GM19455 (cell line): ENCODE measurements at regions not wholly inside any gene's neighbourhood (a gene's known extent, or its start where the extent isn't known, plus 50 kb on each side); places are given as distances from the start of the nearest gene placed in this dataset.

Source experiments
- ATAC-seq: cut with Tn5 transposase; IDR thresholded peaks from one replicate; pipeline ENCODE4 v1.9.1; 2021; ENCODE audit not compliant: unreplicated experiment

- no peak for ATAC-seq
Observed at GRCh38 chr4:178255172-178255571, 812.9 kb upstream of the AGA start.

DNA sequence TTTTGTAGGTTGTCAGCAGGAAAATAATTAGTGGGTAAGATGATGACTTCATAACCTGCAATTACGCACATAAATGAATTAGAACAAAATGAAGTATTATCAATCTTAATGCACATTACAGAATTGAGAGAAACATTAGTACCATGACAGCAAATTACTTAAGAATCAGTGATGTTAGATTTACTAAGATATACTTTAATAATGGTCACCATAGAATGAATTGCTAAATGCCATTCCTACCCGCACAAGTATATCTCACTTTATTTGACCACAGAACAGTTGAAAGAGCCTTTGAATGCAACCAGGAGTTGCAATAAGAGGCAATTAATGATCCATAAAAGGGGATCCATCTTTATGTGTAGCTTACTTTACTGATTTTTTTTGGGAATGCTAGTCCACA lies 816.4 kb upstream of the AGA start:
- ATAC-seq = no peak

GRCh38 chr4:178259566-178259965 lies 817.3 kb upstream of the AGA start:
- no peak for ATAC-seq

DNA sequence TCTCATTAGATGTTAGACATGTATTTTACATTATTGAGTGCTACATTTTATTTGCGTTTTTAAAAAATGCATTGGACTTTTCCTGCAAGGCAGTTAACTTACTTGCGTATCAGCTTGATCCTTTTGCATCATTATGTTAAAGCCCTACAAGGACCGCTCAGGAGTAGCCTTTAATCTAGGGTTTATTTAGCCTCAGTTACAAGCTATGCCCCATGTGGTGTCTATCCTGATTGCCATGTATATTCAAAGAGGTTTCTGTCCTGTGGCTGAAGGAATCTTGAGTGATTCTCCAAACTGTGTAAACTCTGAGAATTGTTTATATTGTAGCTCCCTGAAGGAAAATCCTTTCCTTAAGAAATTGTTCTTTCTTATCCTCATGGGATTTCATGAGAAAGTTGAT lies 821.8 kb upstream of the AGA start:
- ATAC-seq = no peak

GRCh38 chr4:178271386-178271785 lies 829.1 kb upstream of the AGA start:
- ATAC-seq = no peak

GRCh38 chr4:178273168-178273567 lies 830.9 kb upstream of the AGA start:
- no peak for ATAC-seq

DNA sequence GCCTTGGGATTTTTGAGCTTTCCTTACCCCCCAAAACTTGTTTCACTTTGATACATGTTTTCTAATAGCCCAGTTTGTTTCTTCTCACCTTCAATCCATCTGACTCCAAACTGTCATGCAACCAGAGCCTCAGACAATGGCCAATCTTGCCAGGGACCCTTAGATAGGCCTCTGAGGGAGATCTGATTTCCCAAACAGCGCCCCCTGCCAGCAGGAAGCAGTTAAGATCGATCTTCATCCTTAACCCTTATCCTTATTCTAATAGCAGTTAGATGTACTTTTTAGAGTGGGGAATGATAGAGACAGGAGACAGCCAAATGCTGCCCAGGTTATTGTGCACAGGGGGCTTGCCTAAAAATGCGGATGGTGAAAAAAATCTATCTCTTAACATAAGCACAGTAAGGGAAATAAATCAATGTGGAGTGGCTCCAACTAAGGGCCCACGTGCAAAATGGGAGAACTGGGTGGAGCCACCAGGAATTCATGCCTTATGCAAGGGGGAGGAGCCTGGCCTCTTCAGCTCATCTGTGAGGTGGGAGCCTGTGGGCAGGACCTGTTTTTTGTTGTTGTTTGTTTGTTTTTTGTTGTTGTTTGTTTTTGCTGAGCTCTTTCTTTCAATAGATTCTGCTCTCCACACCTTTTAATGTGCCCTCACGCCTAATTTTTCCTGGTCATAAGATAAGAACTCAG lies 833.6 kb upstream of the AGA start:
- no peak for ATAC-seq

DNA sequence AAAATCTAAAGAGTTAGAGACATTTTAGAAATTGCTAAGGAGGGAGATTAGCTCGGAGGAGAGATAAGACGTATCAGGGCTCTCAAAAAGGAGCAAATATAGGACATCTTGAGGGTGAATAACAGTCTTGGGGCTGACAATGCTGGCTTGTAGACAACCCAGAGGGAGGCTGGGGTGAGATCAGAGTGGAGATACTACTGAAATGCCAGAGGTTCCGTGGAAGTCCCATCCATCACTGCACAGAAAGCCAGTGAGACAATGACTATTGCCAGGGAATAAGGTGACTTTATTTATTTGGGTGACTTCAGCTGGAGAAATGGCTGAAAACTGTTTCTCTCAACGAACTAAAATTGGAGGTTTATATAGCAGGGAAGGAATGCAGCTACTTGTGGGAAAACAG lies 838.1 kb upstream of the AGA start:
- no peak for ATAC-seq

DNA sequence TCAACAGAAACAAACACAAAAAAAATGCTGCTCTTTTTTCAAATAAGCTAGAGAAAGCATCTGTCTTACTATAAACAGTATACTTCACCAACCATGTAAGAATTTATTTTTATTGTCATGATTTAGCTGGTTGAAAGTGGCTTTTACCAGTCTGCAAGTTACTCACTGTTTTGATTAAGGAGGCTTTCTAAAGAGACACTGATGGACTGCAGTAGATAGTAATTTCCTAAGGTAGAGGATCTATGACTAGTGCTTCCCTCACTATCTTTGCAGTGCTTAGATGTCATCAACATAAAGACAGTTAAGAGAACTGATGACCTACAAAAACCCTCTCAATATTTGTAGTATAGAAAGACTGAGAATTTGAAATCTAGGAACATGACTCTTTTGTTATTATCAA lies 846.2 kb upstream of the AGA start:
- no peak for ATAC-seq

- ATAC-seq = no peak
Observed at GRCh38 chr4:178293601-178294000, 851.4 kb upstream of the AGA start.

DNA sequence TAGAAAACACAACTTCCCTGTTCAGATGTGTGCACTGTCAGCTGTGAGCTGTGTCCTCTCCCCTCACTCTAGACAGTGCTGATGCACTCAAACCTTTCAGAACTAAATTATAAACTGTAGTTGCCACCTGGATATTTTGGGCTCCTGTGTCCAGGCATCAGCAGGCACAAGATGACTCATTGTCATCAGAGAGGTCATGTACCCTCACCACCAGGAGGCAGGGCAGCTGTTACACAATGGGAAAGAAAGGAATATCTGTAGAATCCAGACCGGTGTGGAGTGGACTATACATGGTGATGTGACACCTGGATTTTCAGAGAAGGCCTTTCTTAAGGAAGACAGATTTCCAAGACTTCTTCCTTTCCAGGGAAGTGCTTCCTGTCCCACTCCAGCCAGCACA lies 854.4 kb upstream of the AGA start:
- ATAC-seq = no peak

DNA sequence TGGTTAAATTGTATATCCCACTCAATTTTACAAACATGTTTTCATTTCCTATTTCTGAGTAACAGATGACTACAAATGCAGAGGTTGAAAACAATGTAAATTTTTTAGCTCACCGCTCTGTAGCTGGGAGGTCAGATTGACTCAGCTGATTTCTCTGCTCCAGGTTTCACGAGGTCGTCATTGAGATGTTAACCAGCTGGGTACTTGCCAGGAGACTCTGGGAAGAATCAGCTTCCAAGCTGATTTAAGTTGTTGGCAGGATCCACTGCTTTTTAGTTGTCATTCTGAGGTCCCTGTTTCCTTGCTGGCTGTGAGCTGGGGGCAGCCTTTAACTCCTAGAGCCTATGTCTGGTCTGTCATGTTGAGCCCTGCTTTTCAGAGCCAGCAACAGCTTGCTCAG lies 864.3 kb upstream of the AGA start:
- ATAC-seq = no peak

- no peak for ATAC-seq
Observed at GRCh38 chr4:178309890-178310289, 867.7 kb upstream of the AGA start.

DNA sequence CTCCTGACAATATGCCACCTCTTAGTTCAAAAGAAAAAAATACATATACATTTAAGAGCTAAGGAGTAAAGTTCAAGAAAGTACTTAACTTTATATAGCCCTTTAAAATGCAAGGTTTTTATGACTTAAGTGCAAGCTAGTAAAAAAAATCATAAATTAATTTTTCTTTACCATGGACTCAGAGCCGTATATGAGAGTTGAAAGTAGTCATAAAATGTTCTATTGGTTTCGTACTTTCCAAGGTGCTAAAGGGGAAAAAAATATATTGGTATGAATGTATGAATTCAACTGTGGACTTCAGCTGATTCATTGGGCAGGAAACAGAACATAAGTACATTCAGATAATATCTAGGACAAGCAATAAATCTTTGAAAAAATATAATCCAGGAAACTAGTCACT lies 869.8 kb upstream of the AGA start:
- no peak for ATAC-seq

- ATAC-seq = no peak
Observed at GRCh38 chr4:178314287-178314686, 872.0 kb upstream of the AGA start.

DNA sequence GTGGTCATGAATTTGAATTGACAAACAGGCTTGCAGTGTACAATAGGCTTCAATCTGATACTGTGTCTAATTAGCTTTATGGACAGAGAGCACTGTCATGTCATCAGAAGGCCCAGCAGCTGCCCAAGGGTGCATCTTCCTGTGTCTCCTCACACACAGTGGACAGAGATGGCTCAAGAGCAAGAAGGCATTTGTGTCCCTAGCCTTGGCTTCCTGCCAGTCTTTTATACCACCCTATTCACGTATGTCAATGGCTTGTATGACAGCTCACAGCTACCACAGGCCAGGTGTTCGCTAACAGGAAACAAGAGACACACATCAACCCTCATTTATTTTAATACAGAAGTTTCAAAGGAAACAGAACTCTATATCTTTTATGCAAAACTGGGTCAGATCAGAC lies 874.0 kb upstream of the AGA start:
- ATAC-seq = no peak

- ATAC-seq = no peak
Observed at GRCh38 chr4:178320003-178320402, 877.8 kb upstream of the AGA start.

GRCh38 chr4:178322524-178323183 lies 880.4 kb upstream of the AGA start:
- ATAC-seq = no peak

DNA sequence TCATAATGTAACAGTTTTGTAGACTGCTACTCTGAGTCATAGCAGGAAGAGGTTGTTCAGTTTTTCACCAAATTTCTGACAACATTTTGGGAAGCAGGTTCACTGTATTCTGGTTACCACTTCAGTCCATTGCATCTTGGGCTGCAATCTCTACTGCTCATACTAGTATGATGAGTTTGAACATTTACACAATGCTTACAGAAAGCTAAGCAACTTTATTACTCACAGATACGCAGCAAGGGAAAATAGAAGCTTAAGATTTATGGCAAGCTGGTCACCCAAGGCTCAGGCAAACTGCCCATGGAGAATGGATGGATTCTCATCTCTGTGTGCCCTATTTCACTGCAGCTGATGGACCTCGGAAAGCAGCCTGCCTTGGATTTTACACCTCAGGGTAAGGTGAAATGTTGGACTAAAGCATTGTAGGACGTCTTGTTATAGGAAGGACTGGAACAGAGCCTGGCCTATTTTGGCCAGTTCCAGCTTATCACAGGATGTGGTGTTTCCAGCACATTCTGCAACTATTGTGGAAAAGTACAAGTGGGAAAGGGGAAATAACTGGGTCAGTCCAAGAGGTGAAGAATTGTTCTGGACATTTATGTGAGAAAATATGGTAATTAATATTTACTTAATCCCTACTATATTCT lies 887.1 kb upstream of the AGA start:
- ATAC-seq = no peak

DNA sequence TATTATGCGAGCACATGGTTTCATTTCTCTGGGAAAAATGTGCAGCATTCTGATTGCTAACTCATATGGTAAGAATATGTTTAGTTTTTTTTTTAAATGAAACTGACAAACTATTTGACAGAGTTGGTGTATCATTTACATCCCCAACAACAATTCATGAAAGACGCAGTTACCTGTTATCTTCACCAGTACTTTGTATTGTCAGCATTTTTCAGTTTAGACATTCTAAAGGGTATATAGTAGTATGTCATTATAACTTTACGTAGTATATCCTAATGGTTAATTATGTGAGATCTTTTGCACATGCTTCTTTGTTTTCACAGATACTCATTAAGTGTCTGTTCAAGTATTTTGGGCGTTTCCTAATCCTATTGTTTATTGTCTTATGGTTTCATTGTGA lies 891.1 kb upstream of the AGA start:
- no peak for ATAC-seq

DNA sequence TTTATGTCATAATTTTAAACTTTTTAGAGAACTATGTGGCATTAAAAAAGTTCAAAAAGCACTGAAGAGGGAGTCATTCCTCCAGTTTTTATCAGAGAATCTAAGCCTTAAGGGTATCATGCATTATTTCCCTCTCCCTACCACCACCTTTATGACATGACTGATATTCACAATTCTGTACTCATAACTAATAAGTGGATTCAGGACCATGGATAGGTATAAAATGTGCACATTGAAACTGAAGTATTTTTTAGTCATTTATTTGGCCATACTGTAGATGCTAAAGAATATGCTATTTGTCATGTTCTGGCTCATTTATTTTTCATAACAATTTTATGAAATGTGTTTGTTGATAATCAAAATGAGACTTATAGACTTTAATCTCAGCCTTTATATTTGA lies 897.5 kb upstream of the AGA start:
- ATAC-seq = no peak

DNA sequence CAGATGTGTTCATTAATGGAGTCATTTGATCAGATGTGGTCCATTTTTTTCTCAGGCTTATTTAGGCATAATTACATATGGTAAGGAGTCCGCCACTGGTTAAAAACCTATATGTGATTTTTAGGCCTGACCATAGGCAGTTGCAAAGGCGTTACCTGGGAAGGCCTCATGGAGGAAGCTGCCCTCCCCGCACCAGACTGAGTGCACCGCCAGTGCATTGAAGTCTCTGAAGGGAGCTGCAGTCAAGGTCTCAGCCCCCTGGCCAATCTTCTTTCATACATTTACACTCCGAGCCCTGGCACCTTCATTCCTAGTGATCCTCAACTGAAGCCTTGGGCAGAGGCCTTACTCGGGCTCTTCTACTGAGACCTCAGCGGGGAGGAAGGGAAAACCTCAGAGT lies 898.2 kb upstream of the AGA start:
- no peak for ATAC-seq

- ATAC-seq = no peak
Observed at GRCh38 chr4:178344096-178344495, 901.9 kb upstream of the AGA start.
